SIG-M5 treated with dmso at 0.1 percent for 504 hours (cell line): ENCODE measurements at regions not wholly inside any gene's neighbourhood (a gene's known extent, or its start where the extent isn't known, plus 50 kb on each side); places are given as distances from the start of the nearest gene placed in this dataset.

Source experiments
- DNase-seq: peaks from one replicate; lab custom pipeline; 2025; ENCODE audit not compliant: unreplicated experiment; lab: John Stamatoyannopoulos, UW

DNA sequence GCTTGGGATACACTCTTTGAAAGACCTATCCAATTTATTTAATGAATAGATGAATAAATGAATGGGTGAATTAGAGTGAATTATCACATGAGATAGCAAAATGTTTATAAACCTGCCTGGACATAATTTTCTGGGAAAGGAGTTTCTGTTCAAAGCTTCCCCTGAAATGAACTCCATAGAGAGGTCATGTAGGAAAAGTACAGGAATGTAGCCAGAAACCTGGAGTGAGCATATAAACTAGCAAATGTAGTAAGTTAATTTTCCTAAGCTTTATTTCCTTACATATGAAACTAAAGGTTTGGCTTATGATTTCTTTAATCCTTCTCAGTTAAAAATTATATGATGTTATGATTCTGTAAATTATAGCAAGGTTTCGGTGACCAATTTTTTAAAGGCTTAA, 380.3 kb upstream of the RSPO3 start:
- no peak for DNase-seq

DNA sequence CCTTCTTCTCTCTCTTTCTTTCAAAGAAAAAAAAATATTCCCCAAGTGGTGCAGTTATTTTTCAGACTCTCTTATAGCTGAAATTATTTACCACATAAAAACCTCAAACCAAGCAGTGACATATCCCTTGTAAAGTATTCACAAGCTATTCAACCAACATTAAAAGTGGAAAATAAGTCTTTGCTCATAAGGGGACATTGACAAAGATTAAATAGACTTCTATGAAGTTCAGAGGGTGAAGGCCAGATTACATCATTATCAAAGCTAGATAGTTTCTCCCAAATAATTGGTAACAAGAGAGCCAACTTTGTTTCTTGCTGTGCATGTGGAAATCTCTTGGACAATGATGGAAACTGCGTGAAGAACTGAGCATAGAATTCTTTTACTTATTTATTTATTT, 379.8 kb upstream of the RSPO3 start:
- DNase-seq: no peak

DNA sequence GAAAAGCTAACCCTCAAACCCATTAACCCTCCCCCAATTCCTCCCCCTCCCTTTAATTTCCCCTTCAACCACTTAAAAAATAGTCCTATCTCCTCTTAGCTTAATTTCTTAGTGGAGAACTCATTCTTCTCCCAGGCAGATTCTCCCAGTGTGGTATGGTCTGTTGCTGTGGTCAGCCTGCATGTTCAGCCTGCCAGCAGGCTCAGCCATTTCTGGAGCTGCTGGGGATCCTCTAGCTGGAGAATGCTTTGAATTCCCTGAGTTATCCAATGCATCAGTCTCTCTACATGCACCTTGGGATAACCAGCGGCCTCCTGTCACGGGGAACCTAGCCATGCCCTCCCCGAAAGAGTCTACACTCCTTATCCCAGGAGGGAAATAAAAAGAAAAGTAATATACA, 375.4 kb upstream of the RSPO3 start:
- no peak for DNase-seq

- no peak for DNase-seq
Observed at GRCh38 chr6:126747728-126748540, 370.5 kb upstream of the RSPO3 start.

GRCh38 chr6:126753606-126754005, 364.9 kb upstream of the RSPO3 start:
- DNase-seq: no peak

DNA sequence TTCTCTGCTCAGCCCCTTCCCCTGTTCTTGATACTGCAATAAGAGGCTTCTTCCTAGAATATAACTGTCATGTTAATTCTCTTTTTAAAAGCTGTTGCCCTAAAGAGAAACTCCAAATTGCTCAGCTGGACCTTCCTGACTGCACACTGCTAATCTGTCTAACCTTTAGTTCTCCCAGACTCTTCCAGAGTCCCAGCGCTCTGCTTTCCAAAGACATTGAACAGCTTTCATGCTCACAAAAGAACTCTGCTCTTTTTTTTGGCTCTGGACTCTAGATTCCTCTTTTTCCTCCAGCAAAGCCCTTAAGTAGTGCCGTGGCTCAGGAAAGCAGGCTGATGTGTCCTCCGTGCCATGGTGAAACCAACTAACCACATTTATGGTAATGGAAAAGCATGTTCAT, 356.6 kb upstream of the RSPO3 start:
- no peak for DNase-seq

GRCh38 chr6:126764104-126764503, 354.4 kb upstream of the RSPO3 start:
- DNase-seq: no peak

DNA sequence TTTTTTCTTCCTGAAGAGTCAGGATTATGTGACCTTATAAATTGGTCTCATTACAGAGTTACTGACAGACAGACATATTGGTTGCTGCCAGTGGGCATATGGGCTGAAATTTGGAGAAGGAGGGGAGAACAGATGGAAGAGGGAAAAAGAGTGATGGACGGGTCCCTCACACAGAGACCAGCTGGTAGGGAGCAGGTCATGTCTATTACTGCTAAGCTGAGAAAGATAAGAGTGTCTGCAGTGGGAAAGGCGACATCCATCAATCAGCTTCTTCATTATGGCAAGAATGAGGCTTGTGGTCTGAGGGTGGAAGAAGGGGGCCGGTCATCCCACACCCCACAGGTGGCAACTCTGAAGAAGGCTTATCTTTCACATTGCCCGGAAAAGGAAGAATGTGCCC, 353.8 kb upstream of the RSPO3 start:
- no peak for DNase-seq

GRCh38 chr6:126766820-126767219, 351.7 kb upstream of the RSPO3 start:
- no peak for DNase-seq

DNA sequence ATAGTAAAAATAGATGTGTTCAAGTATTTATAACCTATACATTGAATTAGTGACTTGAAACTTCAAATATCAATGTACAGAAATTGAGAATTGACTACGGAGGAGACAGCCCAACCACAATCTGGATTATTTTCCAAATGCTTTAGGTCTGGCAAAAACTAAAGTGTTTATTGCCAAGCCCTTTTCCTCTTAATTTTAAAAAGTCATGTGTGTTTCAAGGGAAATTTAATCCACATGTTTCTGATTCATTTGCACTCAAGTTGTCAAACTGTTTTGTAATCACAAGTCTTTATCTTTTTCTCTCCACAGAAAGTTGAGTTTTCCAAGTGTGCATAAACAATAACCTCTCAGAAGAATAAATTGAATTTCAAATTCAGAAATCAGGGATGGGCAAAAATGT, 350.8 kb upstream of the RSPO3 start:
- no peak for DNase-seq

GRCh38 chr6:126770176-126770575, 348.3 kb upstream of the RSPO3 start:
- DNase-seq: no peak

DNA sequence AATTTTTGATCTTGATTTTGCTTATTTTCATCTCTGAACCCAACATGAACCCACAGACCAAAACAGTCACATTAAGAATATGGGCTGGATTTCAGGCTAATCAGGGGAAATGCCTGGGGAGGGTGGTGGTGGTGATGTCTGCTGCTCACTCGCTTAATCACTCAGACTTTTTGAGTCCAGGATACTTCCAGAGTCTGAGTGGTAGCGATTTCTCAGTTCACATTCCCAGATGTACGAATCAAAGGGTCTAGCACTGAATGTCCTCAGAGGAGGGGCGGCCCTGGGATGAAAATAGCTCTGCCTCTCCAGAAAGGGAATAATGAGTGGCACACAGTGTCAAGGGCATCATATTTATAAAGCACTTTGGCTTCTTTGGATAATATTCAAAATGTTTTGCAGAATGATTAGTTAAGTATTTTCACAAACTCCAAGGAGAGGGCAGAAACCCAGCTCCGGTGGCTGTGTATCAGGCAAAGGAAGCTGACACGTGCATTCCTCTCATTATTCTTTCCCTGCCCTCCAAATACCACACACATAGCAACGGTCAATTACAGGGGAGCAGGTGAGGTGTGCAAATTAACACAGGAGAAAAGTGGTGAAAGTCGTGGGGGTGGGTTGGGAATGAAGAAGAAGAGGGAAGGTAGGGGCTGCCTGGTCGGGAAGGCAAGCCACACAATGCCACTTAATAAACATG, 345.2 kb upstream of the RSPO3 start:
- DNase-seq: no peak

GRCh38 chr6:126779331-126779730, 339.1 kb upstream of the RSPO3 start:
- DNase-seq: no peak

DNA sequence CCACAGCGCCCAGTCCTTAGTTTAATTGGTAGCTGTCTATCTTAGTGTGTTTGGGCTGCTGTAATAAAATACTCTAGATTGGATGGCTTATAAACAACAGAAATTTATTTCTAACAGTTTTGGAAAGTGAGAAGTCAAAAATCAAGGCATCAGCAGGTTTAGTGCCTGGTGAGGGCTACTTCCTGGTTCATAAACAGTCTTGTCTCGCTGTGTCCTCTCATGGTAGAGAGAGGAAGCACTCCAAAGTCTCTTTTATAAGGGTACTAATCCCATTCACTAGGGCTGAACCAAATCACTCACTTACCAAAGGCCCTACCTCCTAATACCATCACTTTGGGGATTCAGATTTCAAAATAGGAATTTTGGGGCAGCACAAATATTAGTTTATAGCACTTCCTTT, 336.9 kb upstream of the RSPO3 start:
- DNase-seq: no peak

DNA sequence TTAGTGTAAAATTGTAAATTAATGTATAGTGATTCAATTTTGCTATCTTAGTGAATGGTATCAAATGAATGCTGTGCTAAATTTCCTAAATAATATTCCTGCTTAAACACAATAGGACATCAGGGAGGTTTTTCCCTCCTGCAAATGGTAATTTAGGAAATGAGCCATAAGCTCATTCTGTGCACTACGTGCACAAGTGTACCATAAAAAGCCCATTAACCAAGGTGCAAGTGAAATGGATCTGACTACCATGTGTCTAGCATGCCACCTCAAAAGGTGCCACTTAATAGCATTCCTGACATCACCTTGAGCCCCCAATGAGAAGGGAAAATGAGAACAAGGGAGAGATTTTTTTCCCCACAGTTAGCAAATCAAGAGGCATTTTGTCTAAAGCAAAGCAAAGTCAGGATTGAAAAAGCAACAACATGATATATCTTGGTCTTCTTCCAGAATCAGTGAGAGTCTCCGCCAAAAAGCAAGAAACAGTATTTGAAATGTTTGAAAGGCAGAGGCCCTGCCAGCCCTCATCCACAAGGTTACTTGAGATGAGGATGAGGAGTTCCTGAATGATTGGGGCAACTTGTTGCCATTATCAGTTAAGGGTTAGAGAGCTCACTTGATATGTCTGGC, 334.2 kb upstream of the RSPO3 start:
- no peak for DNase-seq

DNA sequence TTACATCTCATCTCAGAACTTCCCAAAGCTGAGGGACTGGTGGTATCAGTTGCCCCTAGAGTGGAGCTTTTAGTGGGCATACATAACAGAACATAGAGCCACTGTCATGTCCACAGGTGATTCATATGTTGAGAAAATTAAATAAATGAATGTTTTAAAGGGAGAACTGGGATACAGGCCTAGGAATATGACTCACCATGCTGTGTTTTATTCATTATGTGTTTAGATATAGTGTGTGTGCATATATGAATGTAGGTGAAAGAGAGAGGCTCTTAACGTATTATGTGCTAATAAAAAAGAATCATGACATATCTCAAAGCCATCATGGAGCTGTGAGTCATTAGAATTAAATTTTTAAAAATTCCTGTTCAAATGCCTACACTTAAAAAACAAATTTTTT, 332.2 kb upstream of the RSPO3 start:
- DNase-seq: no peak

DNA sequence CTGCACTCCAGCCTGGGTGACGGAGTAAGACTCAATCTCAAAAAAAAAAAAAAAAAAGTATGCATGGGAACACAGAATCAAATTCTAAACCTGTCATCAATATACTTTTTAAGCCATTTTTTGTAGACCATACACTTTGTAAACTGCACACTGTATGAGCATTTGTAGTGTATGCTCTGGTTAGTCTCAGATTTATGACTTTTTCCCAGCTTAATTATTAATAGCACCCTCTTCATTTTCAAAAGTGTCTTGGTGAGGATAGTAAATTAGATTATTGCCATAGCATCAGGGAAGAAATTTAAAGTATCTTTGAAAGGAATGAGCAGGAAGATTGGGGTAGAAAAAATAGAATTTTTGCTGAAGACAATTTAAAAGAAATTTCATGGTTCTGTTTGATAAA, 330.8 kb upstream of the RSPO3 start:
- DNase-seq: no peak

- no peak for DNase-seq
Observed at GRCh38 chr6:126788861-126789365, 329.6 kb upstream of the RSPO3 start.

- DNase-seq: no peak
Observed at GRCh38 chr6:126792340-126793085, 326.0 kb upstream of the RSPO3 start.

DNA sequence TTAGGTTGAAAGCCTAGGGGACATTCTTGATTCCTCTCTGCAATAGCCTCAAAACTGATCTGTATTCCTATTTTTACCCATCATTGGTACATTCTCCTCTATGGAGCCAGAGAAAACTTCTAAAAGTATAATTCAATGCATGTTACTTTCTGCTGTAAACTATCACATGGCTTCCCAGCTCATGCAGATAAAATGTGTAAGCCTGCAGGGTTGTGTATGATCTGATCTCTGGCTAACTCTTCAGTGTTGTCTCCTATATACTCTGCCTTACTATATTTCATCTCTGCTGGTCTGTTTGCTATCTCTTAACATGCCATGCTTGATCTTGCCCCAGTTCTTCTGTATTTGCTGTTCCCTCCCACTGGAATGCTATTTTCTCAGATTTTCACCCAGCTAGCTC, 323.3 kb upstream of the RSPO3 start:
- DNase-seq: no peak

DNA sequence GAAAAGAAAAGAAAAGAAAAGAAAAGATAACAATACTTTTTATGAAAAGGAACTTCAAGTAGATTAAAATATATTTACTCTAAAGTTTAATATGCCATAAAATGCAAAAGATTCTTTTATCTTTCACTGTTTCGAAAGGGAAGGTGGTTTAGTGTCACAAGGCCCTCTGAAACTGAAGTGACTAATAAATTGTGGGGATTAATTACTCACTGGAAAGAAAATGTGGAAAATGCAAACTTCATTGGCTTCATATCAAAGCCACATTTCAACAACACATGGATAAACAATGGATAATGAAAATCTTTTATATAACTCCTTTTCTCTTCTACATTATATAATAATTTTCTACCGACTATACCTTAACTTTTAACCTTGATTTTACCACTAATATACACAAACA, 320.5 kb upstream of the RSPO3 start:
- no peak for DNase-seq
